ENCODE measurements at regions not wholly inside any gene's neighbourhood (a gene's known extent, or its start where the extent isn't known, plus 50 kb on each side); places are given as distances from the start of the nearest gene placed in this dataset.

DNA sequence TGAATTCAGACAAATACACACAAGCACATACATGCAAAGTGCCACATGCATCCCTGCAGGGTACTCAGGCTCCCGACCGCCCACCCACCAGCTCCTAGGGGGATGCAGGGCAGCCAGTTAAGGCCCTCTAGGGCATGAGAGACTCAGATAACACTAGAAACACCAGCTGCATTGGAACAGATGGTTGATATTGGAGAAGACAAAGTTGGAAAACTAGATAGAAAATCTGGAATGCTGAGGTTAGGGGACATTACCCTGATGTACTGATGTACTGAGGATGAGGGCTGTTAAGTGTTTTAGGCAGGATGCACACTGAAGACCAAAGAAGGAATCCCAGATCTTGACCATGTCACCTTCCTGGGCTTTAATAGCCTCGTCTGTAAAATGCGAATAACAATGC is 134.6 kb upstream of the ECI2 start:
- Histone ChIP-seq H3K4me3 (no peak overlapping the region), H3K27ac (no peak overlapping the region), H3K4me1 (no peaks in the 10 kb centered on the region), H3K36me3 (replicated peaks in 1 of 2; ENCODE audit: insufficient read depth in 1 of 2, low read depth in 2 of 2) (no peaks in the 10 kb centered on the region), H3K9me3 (no peaks in the 10 kb centered on the region), H3K27me3 (no peaks in the 10 kb centered on the region)
- ATAC-seq (no peak), DNase-seq (no peak)
- intact Hi-C loops (cut with DNase I), result no loop called here
- 79 to 90% methylated on average over 4 of the region's 4 CpGs for WGBS, 2 donors
- TF ChIP-seq, protein P1, sequence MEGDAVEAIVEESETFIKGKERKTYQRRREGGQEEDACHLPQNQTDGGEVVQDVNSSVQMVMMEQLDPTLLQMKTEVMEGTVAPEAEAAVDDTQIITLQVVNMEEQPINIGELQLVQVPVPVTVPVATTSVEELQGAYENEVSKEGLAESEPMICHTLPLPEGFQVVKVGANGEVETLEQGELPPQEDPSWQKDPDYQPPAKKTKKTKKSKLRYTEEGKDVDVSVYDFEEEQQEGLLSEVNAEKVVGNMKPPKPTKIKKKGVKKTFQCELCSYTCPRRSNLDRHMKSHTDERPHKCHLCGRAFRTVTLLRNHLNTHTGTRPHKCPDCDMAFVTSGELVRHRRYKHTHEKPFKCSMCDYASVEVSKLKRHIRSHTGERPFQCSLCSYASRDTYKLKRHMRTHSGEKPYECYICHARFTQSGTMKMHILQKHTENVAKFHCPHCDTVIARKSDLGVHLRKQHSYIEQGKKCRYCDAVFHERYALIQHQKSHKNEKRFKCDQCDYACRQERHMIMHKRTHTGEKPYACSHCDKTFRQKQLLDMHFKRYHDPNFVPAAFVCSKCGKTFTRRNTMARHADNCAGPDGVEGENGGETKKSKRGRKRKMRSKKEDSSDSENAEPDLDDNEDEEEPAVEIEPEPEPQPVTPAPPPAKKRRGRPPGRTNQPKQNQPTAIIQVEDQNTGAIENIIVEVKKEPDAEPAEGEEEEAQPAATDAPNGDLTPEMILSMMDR (IDR thresholded peaks at IDR 0.05), result no peak
- no peak for TF ChIP-seq POLR2A (IDR thresholded peaks at IDR 0.05)

DNA sequence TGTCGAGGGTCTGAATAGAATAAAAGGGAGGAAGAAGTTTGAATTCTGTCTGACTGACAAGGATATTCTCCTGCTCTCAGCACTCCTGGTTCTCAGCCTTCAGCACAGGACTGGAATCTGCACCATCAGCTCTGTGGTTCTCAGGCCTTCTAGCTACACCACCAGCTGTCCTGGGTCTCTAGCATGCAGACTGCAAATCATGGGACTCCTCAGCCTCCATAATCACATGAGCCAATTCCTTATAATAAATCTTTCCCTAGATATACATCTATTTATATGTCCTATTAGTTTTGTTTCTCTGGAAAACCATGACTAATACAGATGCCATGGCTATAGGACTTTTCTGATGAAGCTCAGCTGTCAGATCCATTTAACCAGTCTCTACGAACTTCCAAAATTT is 132.8 kb upstream of the ECI2 start:
- Histone ChIP-seq H3K4me3 (no peak overlapping the region), H3K4me1 (no peaks in the 10 kb centered on the region), H3K9me3 (no peaks in the 10 kb centered on the region), H3K27me3 (no peaks in the 10 kb centered on the region), H3K27ac (no peak overlapping the region), H3K36me3 (replicated peaks in 1 of 2; ENCODE audit: insufficient read depth in 1 of 2, low read depth in 2 of 2) (no peaks in the 10 kb centered on the region)
- DNase-seq (no peak), ATAC-seq (no peak)
- intact Hi-C loops (cut with DNase I), result no loop called here
- TF ChIP-seq, protein P1 (IDR thresholded peaks at IDR 0.05), result no peak
- no peak for TF ChIP-seq POLR2A (IDR thresholded peaks at IDR 0.05)
- WGBS, 2 donors, result 76 to 91% methylated on average over 2 of the region's 2 CpGs

DNA sequence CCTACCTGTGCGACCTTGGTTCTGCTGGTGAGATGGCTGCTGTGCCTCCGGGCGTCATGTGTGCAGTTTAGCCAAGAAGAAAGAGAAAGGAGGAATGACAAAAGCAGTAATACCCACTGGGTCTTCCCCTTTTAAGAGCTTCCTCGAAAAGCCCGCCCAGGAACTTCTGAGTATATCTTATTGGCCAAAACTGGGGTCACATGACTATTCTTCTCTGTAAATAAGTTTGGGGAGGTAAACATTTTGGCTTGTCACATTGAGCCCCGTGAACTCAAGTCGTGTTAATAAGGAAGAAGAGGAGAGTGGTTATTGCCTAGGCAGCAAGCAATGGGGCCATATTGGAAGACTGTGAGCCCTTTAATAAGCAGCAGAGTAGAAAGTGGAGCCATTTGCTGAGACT is 130.4 kb upstream of the ECI2 start:
- Histone ChIP-seq H3K36me3 (replicated peaks in 1 of 2; ENCODE audit: insufficient read depth in 1 of 2, low read depth in 2 of 2) (no peaks in the 10 kb centered on the region), H3K4me3 (no peak overlapping the region), H3K4me1 (no peaks in the 10 kb centered on the region), H3K9me3 (no peaks in the 10 kb centered on the region), H3K27me3 (no peaks in the 10 kb centered on the region), H3K27ac (no peak overlapping the region)
- intact Hi-C loops (cut with DNase I), result no loop called here
- no peak for ATAC-seq
- DNase-seq, result no peak
- WGBS, 2 donors, result 63 to 76% methylated on average over 7 of the region's 7 CpGs
- TF ChIP-seq, protein P1 (IDR thresholded peaks at IDR 0.05), result no peak
- TF ChIP-seq POLR2A (IDR thresholded peaks at IDR 0.05), result no peak

DNA sequence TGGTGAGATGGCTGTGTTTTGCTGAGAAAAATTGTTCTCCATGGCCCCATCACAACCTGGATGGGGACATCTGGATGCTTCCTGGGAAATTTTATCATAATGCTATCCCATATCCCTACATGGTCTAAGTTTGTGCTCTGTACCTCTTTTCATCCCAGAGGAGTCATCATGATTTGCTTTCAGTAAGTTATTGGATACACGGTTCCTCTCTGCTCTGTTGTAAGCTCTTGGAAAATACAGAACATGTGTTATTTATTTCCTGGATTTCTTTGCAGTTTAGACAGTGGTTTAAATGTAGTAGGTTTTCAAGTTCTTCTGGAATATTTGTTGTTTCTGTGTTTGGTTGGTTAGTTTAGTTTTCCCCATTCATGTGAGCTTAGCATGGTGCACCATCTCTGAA is 129.2 kb upstream of the ECI2 start:
- DNase-seq, result no peak

DNA sequence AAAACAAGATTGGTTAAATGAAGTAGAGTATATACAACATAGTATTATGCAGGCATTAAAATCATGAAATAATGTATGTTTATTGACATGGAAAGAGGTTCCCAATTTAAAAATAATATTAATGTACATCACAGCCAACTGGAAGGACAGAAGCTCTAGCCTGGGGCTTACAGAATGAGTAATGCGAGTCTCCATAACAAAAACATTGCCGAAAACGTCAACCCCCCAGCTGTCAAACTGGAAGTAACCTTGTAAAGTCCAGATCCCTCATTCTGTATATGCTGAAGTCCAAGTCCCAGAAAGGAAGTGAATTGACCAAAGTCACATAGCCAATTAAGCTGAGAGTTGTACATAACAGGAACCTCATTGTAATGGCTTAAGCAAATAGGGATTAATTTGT is 128.7 kb upstream of the ECI2 start:
- ATAC-seq (no peak), DNase-seq (no peak)
- Histone ChIP-seq H3K27ac (no peak overlapping the region), H3K4me3 (no peak overlapping the region), H3K36me3 (replicated peaks in 1 of 2; ENCODE audit: insufficient read depth in 1 of 2, low read depth in 2 of 2) (no peaks in the 10 kb centered on the region), H3K9me3 (no peaks in the 10 kb centered on the region), H3K4me1 (no peaks in the 10 kb centered on the region), H3K27me3 (no peaks in the 10 kb centered on the region)
- intact Hi-C loops (cut with DNase I), result no loop called here
- no peak for TF ChIP-seq POLR2A (IDR thresholded peaks at IDR 0.05)
- TF ChIP-seq, protein P1 (IDR thresholded peaks at IDR 0.05), result no peak
- 80 to 81% methylated on average over 3 of the region's 3 CpGs for WGBS, 2 donors

More for the DNA sequence above, 129.2 kb upstream of the ECI2 start:
- intact Hi-C loops (cut with DNase I), result no loop called here
- Histone ChIP-seq H3K36me3 (replicated peaks in 1 of 2; ENCODE audit: insufficient read depth in 1 of 2, low read depth in 2 of 2) (no peaks in the 10 kb centered on the region), H3K4me1 (no peaks in the 10 kb centered on the region), H3K9me3 (no peaks in the 10 kb centered on the region), H3K27ac (no peak overlapping the region), H3K4me3 (no peak overlapping the region), H3K27me3 (no peaks in the 10 kb centered on the region)
- 83 to 86% methylated on average over 1 of the region's 1 CpG for WGBS, 2 donors
- TF ChIP-seq, protein P1 (IDR thresholded peaks at IDR 0.05), result no peak
- no peak for TF ChIP-seq POLR2A (IDR thresholded peaks at IDR 0.05)
- ATAC-seq, result no peak

Data from body of pancreas (tissue), 4 donors.